ENCODE measurements at regions not wholly inside any gene's neighbourhood (a gene's known extent, or its start where the extent isn't known, plus 50 kb on each side); places are given as distances from the start of the nearest gene placed in this dataset.

- TF ChIP-seq USF2 (IDR thresholded peaks at IDR 0.05; ENCODE audit: low read length): no peak
- no peak for TF ChIP-seq CREB1 (IDR thresholded peaks at IDR 0.05)
These were observed 779.3 kb upstream of the ACO1 start (continued) for GRCh38 chr9:31605164-31605563.
